ENCODE measurements at regions not wholly inside any gene's neighbourhood (a gene's known extent, or its start where the extent isn't known, plus 50 kb on each side); places are given as distances from the start of the nearest gene placed in this dataset.

GRCh38 chr18:3328532-3328931, 66.6 kb downstream of the MYL12B start:
- no peak overlapping the region for H3K27ac Mint-ChIP-seq (ENCODE audit: unreplicated experiment)

GRCh38 chr18:3329471-3329870, 67.5 kb downstream of the MYL12B start:
- no peak for DNase-seq (ENCODE audit: low read depth, low spot score)
- Mint-ChIP-seq H3K9me3 (peaks cover 3% of the 10 kb centered on the region), H3K27ac (ENCODE audit: unreplicated experiment) (no peak overlapping the region), H3K4me3 (no peak overlapping the region), H3K27me3 (ENCODE audit: low read depth) (no peaks in the 10 kb centered on the region), H3K36me3 (ENCODE audit: low read depth) (no peaks in the 10 kb centered on the region), H3K4me1 (peaks cover 4% of the 10 kb centered on the region)
- TF ChIP-seq CTCF (conservative IDR thresholded peaks at IDR 0.05) = no peak

More at GRCh38 chr18:3328532-3328931, 66.6 kb downstream of the MYL12B start:
- Mint-ChIP-seq H3K4me1 (peaks cover 9% of the 10 kb centered on the region), H3K9me3 (peaks cover 3% of the 10 kb centered on the region), H3K36me3 (ENCODE audit: low read depth) (no peaks in the 10 kb centered on the region), H3K4me3 (no peak overlapping the region), H3K27me3 (ENCODE audit: low read depth) (no peaks in the 10 kb centered on the region)
- no peak for DNase-seq (ENCODE audit: low read depth, low spot score)
- no peak for TF ChIP-seq CTCF (conservative IDR thresholded peaks at IDR 0.05)

- no peak overlapping the region for H3K27ac Mint-ChIP-seq (ENCODE audit: unreplicated experiment)
- H3K36me3 Mint-ChIP-seq (ENCODE audit: low read depth) = no peaks in the 10 kb centered on the region
- DNase-seq (ENCODE audit: low read depth, low spot score) = no peak
- H3K9me3 Mint-ChIP-seq = peaks cover 3% of the 10 kb centered on the region
- no peaks in the 10 kb centered on the region for H3K27me3 Mint-ChIP-seq (ENCODE audit: low read depth)
- H3K4me1 Mint-ChIP-seq = peaks cover 4% of the 10 kb centered on the region
- H3K4me3 Mint-ChIP-seq = no peak overlapping the region
- TF ChIP-seq CTCF (conservative IDR thresholded peaks at IDR 0.05) = no peak
These were observed 67.9 kb downstream of the MYL12B start for GRCh38 chr18:3329872-3330271.

GRCh38 chr18:3330622-3331021, 68.7 kb downstream of the MYL12B start:
- H3K4me1 Mint-ChIP-seq = peaks cover 4% of the 10 kb centered on the region
- DNase-seq (ENCODE audit: low read depth, low spot score) = no peak
- no peak for TF ChIP-seq CTCF (conservative IDR thresholded peaks at IDR 0.05)
- no peak overlapping the region for H3K27ac Mint-ChIP-seq (ENCODE audit: unreplicated experiment)
- H3K9me3 Mint-ChIP-seq = peaks cover 3% of the 10 kb centered on the region
- no peaks in the 10 kb centered on the region for H3K36me3 Mint-ChIP-seq (ENCODE audit: low read depth)
- no peaks in the 10 kb centered on the region for H3K27me3 Mint-ChIP-seq (ENCODE audit: low read depth)
- H3K4me3 Mint-ChIP-seq = no peak overlapping the region

- Mint-ChIP-seq H3K27ac (ENCODE audit: unreplicated experiment) (no peak overlapping the region), H3K36me3 (ENCODE audit: low read depth) (no peaks in the 10 kb centered on the region), H3K4me1 (peaks cover 4% of the 10 kb centered on the region)
These were observed 70.4 kb downstream of the MYL12B start for GRCh38 chr18:3332376-3332775.

More at GRCh38 chr18:3332376-3332775, 70.4 kb downstream of the MYL12B start:
- Mint-ChIP-seq H3K9me3 (peaks cover 3% of the 10 kb centered on the region), H3K4me3 (no peak overlapping the region), H3K27me3 (ENCODE audit: low read depth) (no peaks in the 10 kb centered on the region)
- no peak for DNase-seq (ENCODE audit: low read depth, low spot score)
- TF ChIP-seq CTCF (conservative IDR thresholded peaks at IDR 0.05) = no peak

Data from neural crest cell (in vitro differentiated cells).